Esophagus (tissue), 2 donors: ENCODE measurements at regions not wholly inside any gene's neighbourhood (a gene's known extent, or its start where the extent isn't known, plus 50 kb on each side); places are given as distances from the start of the nearest gene placed in this dataset.

ENCODE experiments used
- H3K27ac ChIP-seq, 2 donors: one replicate each; pipeline ENCODE4 v1.5.1; 2013; ENCODE audit warnings: low read depth in 2 of 2, mild to moderate bottlenecking in 2 of 2, inconsistent platforms in 1 of 2, low read length in 1 of 2, moderate library complexity in 1 of 2
- H3K27me3 ChIP-seq, 2 donors: one replicate each; pipeline ENCODE4 v1.6.1; 2013; ENCODE audit warnings: low read length in 2 of 2, control low read depth in 1 of 2, mild to moderate bottlenecking in 1 of 2; ENCODE audit not compliant: insufficient read depth in 2 of 2, control insufficient read depth in 1 of 2
- H3K36me3 ChIP-seq, 2 donors: one replicate each; pipeline ENCODE4 v1.6.1; 2013; ENCODE audit warnings: low read length in 1 of 2; ENCODE audit not compliant: control insufficient read depth in 2 of 2, insufficient read depth in 2 of 2
- H3K4me1 ChIP-seq, 2 donors: one replicate each; pipeline ENCODE4 v1.6.1; 2013; ENCODE audit warnings: low read length in 1 of 2; ENCODE audit not compliant: control insufficient read depth in 2 of 2, insufficient read depth in 2 of 2
- H3K4me3 ChIP-seq, 2 donors: one replicate each; pipeline ENCODE4 v1.5.1; 2013; ENCODE audit warnings: low read length in 2 of 2, mild to moderate bottlenecking in 2 of 2, low read depth in 1 of 2, moderate library complexity in 1 of 2
- H3K9me3 ChIP-seq, 2 donors: one replicate each; pipeline ENCODE4 v1.6.1; 2013; ENCODE audit warnings: mild to moderate bottlenecking in 2 of 2, low read depth in 1 of 2, low read length in 1 of 2, moderate library complexity in 1 of 2; ENCODE audit not compliant: control insufficient read depth in 2 of 2, insufficient read depth in 1 of 2
- whole genome bisulfite sequencing, 2 donors: extraction: QIAGEN DNeasy Blood & Tissue Kit; methylation state at CpG; one replicate each; pipeline ENCODE4 v1.1.7; 2013; 5-methylcytosine and 5-hydroxymethylcytosine counted together
- donor health status: healthy with polysubstance abuse.
- donor health status: Bipolar disorder and iron deficiency.

- Histone ChIP-seq H3K36me3 (no peaks in the 10 kb centered on the region), H3K4me1 (no peaks in the 10 kb centered on the region), H3K9me3 (no peaks in the 10 kb centered on the region), H3K4me3 (no peak overlapping the region), H3K27me3 (no peaks in the 10 kb centered on the region), H3K27ac (no peak overlapping the region)
- WGBS, 2 donors: 76 to 80% methylated on average over 8 of the region's 8 CpGs
These were observed 331.7 kb downstream of the LIG4 start for GRCh38 chr13:107883561-107884175.

DNA sequence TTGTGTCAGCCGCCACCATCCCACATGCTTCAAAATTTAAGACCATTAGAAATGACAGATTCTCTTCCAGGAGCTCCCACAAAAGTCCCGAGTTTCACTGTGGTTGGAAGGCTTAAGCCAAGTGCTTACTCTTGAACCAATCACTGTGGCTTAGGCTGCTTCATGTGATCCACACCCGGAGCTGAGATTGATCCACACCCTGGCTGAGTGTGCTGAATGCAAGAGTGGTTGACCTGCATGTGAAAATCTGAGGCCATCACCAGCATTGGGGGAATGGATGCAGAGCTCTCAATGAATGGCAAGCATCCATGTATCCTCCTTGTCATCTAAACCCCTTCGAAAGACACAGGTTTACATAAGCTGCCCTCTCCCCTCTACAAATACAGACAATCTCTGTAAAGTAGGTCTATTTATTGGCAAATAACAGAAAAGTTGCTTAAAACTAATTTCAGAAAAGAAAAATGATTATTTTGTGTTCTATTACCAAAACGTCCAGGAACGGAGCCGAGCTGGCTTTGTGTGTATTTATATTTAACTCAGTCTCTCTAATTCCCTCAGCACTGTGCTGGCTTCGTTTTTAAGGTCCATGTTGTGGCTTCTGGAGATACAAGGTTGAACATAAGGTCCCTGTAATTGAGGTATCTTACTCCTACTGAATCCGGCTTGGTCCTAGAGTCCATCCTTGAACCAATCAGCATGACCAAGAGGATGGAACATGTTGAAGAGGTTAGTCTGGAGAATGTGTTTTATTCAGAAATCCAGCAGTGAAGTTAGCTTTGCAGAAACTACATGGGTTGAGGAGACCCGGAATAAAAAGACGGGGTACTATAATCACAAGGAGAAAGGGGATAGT lies 332.4 kb downstream of the LIG4 start:
- H3K27ac ChIP-seq: no peak overlapping the region
- no peaks in the 10 kb centered on the region for H3K4me1 ChIP-seq
- WGBS, 2 donors: 77 to 80% methylated on average over 11 of the region's 11 CpGs
- no peak overlapping the region for H3K4me3 ChIP-seq
- no peaks in the 10 kb centered on the region for H3K27me3 ChIP-seq
- H3K9me3 ChIP-seq: no peaks in the 10 kb centered on the region
- no peaks in the 10 kb centered on the region for H3K36me3 ChIP-seq

DNA sequence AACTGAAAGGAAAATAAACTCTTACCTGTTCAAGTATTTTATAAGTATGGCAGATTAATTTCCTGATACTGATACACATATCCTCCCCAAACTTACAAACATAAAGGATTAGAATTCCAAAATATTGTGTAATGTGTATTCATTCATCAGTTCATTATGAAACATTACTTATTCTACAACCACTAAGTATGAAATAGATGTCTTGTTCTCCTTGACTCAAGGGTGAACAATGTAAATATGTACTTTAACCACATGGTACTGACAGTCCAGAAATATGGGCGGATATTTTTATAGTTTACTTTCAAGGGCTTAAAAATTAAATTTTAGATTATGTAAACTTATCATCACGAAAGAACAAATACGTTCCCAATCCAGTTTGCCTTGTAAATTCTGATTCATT lies 334.0 kb downstream of the LIG4 start:
- Histone ChIP-seq H3K4me3 (no peak overlapping the region), H3K4me1 (no peaks in the 10 kb centered on the region), H3K27ac (no peak overlapping the region), H3K36me3 (no peaks in the 10 kb centered on the region), H3K27me3 (no peaks in the 10 kb centered on the region), H3K9me3 (no peaks in the 10 kb centered on the region)
- 62 to 73% methylated on average over 3 of the region's 3 CpGs for WGBS, 2 donors

GRCh38 chr13:107874456-107874855 lies 340.9 kb downstream of the LIG4 start:
- H3K36me3 ChIP-seq: no peaks in the 10 kb centered on the region
- peaks cover 6 to 8% of the 10 kb centered on the region in 2 donors for H3K9me3 ChIP-seq
- 65 to 69% methylated on average over 3 of the region's 3 CpGs for WGBS, 2 donors
- H3K4me3 ChIP-seq: no peak overlapping the region
- no peak overlapping the region for H3K27ac ChIP-seq
- H3K4me1 ChIP-seq: no peaks in the 10 kb centered on the region
- H3K27me3 ChIP-seq: no peaks in the 10 kb centered on the region

- no peak overlapping the region for H3K27ac ChIP-seq
- no peak overlapping the region for H3K4me3 ChIP-seq
- H3K27me3 ChIP-seq: no peaks in the 10 kb centered on the region
- peaks cover 6 to 8% of the 10 kb centered on the region in 2 donors for H3K9me3 ChIP-seq
- no peaks in the 10 kb centered on the region for H3K36me3 ChIP-seq
- WGBS, 2 donors: 63 to 66% methylated on average over 5 of the region's 5 CpGs
- no peaks in the 10 kb centered on the region for H3K4me1 ChIP-seq
These were observed 341.4 kb downstream of the LIG4 start for GRCh38 chr13:107873926-107874325.

DNA sequence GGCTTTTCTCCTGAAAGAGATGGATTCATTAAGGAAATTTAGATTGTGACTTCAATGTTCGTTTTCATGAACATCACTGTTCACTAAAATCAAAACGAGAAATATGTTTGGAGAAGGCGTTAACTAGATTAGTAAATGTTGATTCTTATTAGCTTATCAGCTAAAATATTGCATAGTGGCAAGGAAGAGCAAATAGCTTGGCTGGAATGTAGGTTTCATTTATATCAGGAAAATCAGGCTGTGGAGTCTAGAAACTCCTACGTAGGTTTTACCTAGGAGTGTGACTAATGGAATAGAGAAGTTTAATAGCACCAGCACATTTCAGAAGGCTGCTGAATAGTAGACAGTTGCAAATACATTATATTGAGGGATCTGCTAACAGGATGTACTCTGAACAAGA lies 344.9 kb downstream of the LIG4 start:
- H3K36me3 ChIP-seq: no peaks in the 10 kb centered on the region
- H3K27ac ChIP-seq: no peak overlapping the region
- H3K27me3 ChIP-seq: peaks cover 0 to 13% of the 10 kb centered on the region in 2 donors
- H3K9me3 ChIP-seq: peaks cover 6 to 8% of the 10 kb centered on the region in 2 donors
- H3K4me1 ChIP-seq: peaks cover 4 to 6% of the 10 kb centered on the region in 2 donors
- no peak overlapping the region for H3K4me3 ChIP-seq
- 55 to 59% methylated on average over 4 of the region's 4 CpGs for WGBS, 2 donors

DNA sequence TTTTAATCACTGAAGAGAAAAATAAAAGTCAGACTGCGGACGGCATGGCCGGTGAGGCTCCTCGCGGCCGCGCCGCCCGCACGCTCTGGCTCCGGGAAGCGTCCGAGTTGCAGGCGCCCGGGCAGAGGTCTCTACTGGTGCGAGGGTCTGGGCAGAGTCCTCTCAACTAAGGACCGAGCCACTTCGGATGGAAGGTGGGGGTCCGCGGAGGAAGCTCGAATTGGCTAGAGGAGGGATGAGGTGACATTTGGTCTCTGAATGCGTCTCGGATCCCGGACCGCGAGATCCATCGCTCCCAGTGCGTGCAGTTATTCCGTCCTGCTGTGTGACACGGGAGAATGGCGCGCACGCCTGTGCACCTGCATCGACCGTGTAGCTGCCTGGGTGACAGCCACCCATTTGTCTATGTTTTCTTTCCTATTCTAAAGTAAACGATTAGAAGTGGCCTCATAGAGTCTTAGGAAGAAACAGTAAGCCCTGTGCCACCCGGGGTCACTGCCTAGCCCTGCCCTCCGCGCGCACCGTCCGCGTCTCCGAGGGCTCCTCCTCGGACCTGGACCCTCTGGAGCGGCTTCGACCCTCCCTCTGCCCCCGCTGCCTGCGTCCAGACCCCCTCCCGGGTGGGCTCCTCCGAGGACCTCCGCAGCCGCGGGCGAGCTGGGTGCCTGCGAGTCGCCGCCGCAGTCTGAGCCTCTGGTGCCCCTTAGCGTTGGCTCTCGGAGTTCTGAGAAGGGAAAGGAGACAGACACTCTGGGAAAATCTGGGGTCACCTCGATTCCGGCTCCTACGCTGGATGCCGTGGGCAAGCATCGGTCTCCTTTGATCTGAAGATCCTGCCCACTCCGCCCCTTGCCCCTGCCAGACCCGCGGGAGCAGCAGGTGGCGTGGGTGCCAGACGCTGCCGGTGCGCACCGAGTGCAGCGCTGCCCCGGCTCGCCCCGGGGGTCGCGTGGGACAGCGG lies 347.4 kb downstream of the LIG4 start:
- peaks cover 4 to 6% of the 10 kb centered on the region in 2 donors for H3K4me1 ChIP-seq
- H3K27me3 ChIP-seq: peaks cover 0 to 13% of the 10 kb centered on the region in 2 donors
- peaks cover 0 to 4% of the 10 kb centered on the region in 2 donors for H3K9me3 ChIP-seq
- H3K36me3 ChIP-seq: no peaks in the 10 kb centered on the region
- no peak overlapping the region for H3K27ac ChIP-seq
- WGBS, 2 donors: 3 to 4% methylated on average over 78 to 81 of the region's 81 CpGs
- peak overlapping the region; percentile 23 to 37 for H3K4me3 ChIP-seq

DNA sequence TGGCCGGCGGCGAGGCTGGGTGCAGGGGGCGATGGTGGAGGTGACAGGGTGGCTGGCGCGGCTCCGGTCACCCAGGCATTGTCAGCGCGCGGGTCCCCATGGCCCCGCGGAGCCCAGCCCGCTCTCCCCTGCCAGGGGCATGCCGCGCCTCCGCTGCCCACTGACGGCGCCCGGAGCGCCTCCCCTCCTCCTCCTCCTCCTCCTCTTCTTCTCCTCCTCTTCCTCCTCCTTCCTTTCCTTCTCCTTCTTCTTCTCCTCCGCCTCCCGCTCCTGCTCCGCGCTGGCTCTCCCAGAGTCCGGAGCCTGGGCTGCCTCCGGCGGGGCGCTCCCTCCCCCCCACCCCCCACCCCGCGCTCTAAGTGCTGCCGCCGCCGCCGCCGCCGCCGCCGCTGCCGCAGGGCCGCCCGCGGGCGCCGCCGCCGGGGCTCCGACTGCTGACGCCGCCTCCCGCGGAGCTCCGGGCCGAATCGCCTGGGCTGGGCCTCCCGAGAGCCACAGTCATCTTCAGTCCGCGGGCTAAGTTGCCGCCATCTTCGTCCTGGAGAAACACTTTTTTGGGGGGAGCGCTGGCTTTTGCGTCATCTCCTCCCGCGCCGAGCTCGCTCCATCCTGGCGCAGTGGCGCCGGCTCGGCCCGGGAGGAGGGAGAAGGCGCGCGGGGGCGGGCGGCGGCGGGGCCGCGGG lies 348.3 kb downstream of the LIG4 start:
- H3K36me3 ChIP-seq: no peaks in the 10 kb centered on the region
- H3K9me3 ChIP-seq: peaks cover 0 to 4% of the 10 kb centered on the region in 2 donors
- H3K27me3 ChIP-seq: peaks cover 0 to 13% of the 10 kb centered on the region in 2 donors
- no peak overlapping the region for H3K27ac ChIP-seq
- H3K4me3 ChIP-seq: peak overlapping the region; percentile 35 to 37
- H3K4me1 ChIP-seq: peaks cover 4 to 6% of the 10 kb centered on the region in 2 donors
- WGBS, 2 donors: 2 to 3% methylated on average over 44 to 79 of the region's 79 CpGs
